ENCODE measurements at regions not wholly inside any gene's neighbourhood (a gene's known extent, or its start where the extent isn't known, plus 50 kb on each side); places are given as distances from the start of the nearest gene placed in this dataset.

- H3K4me2 ChIP-seq (ENCODE audit: low read length), result no peak overlapping the region
- no peak for DNase-seq
- H3K79me2 ChIP-seq (ENCODE audit: control insufficient read depth, insufficient read depth, low read length, poor library complexity), result no peaks in the 10 kb centered on the region
- no peak overlapping the region for H3K18ac ChIP-seq (ENCODE audit: low read length)
- H2BK12ac ChIP-seq (ENCODE audit: low read length), result no peak overlapping the region
- WGBS (ENCODE audit: extremely low coverage, insufficient coverage, insufficient read length), result no CpG with 5 or more reads among the region's 4 CpGs
- H3K79me1 ChIP-seq (ENCODE audit: low read length), result no peaks in the 10 kb centered on the region
- no peak overlapping the region for H3K27ac ChIP-seq (ENCODE audit: low read depth, low read length)
- H4K91ac ChIP-seq (ENCODE audit: low read depth, low read length), result no peak overlapping the region
- H3K4ac ChIP-seq (ENCODE audit: low read depth, low read length), result no peak overlapping the region
- no peak overlapping the region for H3K9ac ChIP-seq (ENCODE audit: low read length)
- H2AK5ac ChIP-seq (ENCODE audit: low read length), result no peak overlapping the region
- no peak overlapping the region for H3K23ac ChIP-seq (ENCODE audit: low read length)
- no peak overlapping the region for H2BK120ac ChIP-seq (ENCODE audit: insufficient read depth, low read length, poor library complexity)
- no peak overlapping the region for H3K14ac ChIP-seq (ENCODE audit: low read length)
- H3K27me3 ChIP-seq (ENCODE audit: insufficient read depth, low read length), result no peaks in the 10 kb centered on the region
- no peak overlapping the region for H2BK5ac ChIP-seq (ENCODE audit: low read depth, low read length, poor library complexity)
- peaks cover 0 to 2% of the 10 kb centered on the region in 2 experiments for H3K4me1 ChIP-seq (ENCODE audit: control insufficient read depth in 1 of 2, insufficient read depth in 2 of 2, low read length in 2 of 2)
- H4K12ac ChIP-seq (ENCODE audit: low read depth, low read length), result no peak overlapping the region
- no peaks in the 10 kb centered on the region for H3K36me3 ChIP-seq (ENCODE audit: control insufficient read depth in 1 of 2, insufficient read depth in 2 of 2, low read length in 2 of 2)
- no peak overlapping the region for H4K8ac ChIP-seq (ENCODE audit: low read depth, low read length)
- no peak overlapping the region for H3K4me3 ChIP-seq (ENCODE audit: low read depth, low read length)
- H3K9me3 ChIP-seq (ENCODE audit: insufficient read depth, low read depth, low read length), result no peaks in the 10 kb centered on the region
- no peak overlapping the region for H2AFZ ChIP-seq (ENCODE audit: insufficient read depth, low read length, poor library complexity)
These were observed 84.9 kb upstream of the FOXG1 start for GRCh38 chr14:28681681-28682080.

DNA sequence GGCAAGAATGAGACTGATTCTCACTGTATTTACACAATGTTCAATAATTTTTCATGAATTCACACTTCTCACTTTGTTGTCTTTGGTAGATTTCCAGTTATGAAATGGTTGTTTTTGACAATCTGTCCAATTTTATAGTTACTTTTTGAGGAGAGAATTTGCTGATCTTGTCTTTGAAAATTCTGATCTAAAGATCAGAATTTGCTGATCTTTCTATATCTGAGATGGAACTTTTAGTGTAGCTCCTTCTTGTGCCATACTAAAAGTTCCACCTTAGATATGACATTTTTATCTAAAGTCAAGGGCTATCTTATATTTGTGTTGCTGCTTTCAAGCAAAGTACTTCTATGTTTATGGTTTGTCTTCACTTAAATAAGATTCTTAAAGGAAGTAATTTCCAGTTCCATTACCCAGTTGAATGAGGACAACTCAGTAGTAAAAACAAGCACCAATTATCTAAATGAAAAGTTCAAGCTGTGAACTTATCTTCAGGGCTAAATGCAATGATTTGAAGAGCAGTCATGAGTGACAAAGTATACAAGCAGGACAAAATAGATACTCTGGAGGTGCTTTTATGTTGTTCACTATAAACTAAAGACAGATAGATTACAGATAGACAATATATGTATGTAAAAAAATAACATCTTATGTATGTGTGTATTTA, 76.4 kb upstream of the FOXG1 start:
- no peak overlapping the region for H2AK5ac ChIP-seq (ENCODE audit: low read length)
- no peaks in the 10 kb centered on the region for H3K79me1 ChIP-seq (ENCODE audit: low read length)
- H3K23ac ChIP-seq (ENCODE audit: low read length), result no peak overlapping the region
- no peak overlapping the region for H3K9ac ChIP-seq (ENCODE audit: low read length)
- no peak overlapping the region for H2BK120ac ChIP-seq (ENCODE audit: insufficient read depth, low read length, poor library complexity)
- H3K27ac ChIP-seq (ENCODE audit: low read depth, low read length), result no peak overlapping the region
- H3K79me2 ChIP-seq (ENCODE audit: control insufficient read depth, insufficient read depth, low read length, poor library complexity), result no peaks in the 10 kb centered on the region
- H2BK12ac ChIP-seq (ENCODE audit: low read length), result no peak overlapping the region
- no peak overlapping the region for H3K4me2 ChIP-seq (ENCODE audit: low read length)
- H3K27me3 ChIP-seq (ENCODE audit: insufficient read depth, low read length), result no peaks in the 10 kb centered on the region
- H4K12ac ChIP-seq (ENCODE audit: low read depth, low read length), result no peak overlapping the region
- H3K14ac ChIP-seq (ENCODE audit: low read length), result no peak overlapping the region
- no peak for DNase-seq
- no peak overlapping the region for H4K8ac ChIP-seq (ENCODE audit: low read depth, low read length)
- H3K9me3 ChIP-seq (ENCODE audit: insufficient read depth, low read depth, low read length), result no peaks in the 10 kb centered on the region
- no peak overlapping the region for H3K4me3 ChIP-seq (ENCODE audit: low read depth, low read length)
- no peak overlapping the region for H2AFZ ChIP-seq (ENCODE audit: insufficient read depth, low read length, poor library complexity)
- no peaks in the 10 kb centered on the region for H3K4me1 ChIP-seq (ENCODE audit: control insufficient read depth in 1 of 2, insufficient read depth in 2 of 2, low read length in 2 of 2)
- H3K4ac ChIP-seq (ENCODE audit: low read depth, low read length), result no peak overlapping the region
- H3K18ac ChIP-seq (ENCODE audit: low read length), result no peak overlapping the region
- H4K91ac ChIP-seq (ENCODE audit: low read depth, low read length), result no peak overlapping the region
- no peak overlapping the region for H2BK5ac ChIP-seq (ENCODE audit: low read depth, low read length, poor library complexity)
- no peaks in the 10 kb centered on the region for H3K36me3 ChIP-seq (ENCODE audit: control insufficient read depth in 1 of 2, insufficient read depth in 2 of 2, low read length in 2 of 2)

- Histone ChIP-seq H3K79me1 (ENCODE audit: low read length) (no peaks in the 10 kb centered on the region), H2AFZ (ENCODE audit: insufficient read depth, low read length, poor library complexity) (no peak overlapping the region), H3K4me3 (ENCODE audit: low read depth, low read length) (no peak overlapping the region), H2AK5ac (ENCODE audit: low read length) (no peak overlapping the region), H2BK12ac (ENCODE audit: low read length) (no peak overlapping the region), H3K4me1 (ENCODE audit: control insufficient read depth in 1 of 2, insufficient read depth in 2 of 2, low read length in 2 of 2) (no peaks in the 10 kb centered on the region), H3K23ac (ENCODE audit: low read length) (no peak overlapping the region), H3K79me2 (ENCODE audit: control insufficient read depth, insufficient read depth, low read length, poor library complexity) (no peaks in the 10 kb centered on the region), H3K27ac (ENCODE audit: low read depth, low read length) (no peak overlapping the region), H3K9me3 (ENCODE audit: insufficient read depth, low read depth, low read length) (no peaks in the 10 kb centered on the region), H4K91ac (ENCODE audit: low read depth, low read length) (no peak overlapping the region), H3K27me3 (ENCODE audit: insufficient read depth, low read length) (no peaks in the 10 kb centered on the region), H3K4me2 (ENCODE audit: low read length) (no peak overlapping the region), H2BK120ac (ENCODE audit: insufficient read depth, low read length, poor library complexity) (no peak overlapping the region), H3K36me3 (ENCODE audit: control insufficient read depth in 1 of 2, insufficient read depth in 2 of 2, low read length in 2 of 2) (no peaks in the 10 kb centered on the region), H3K14ac (ENCODE audit: low read length) (no peak overlapping the region), H4K8ac (ENCODE audit: low read depth, low read length) (no peak overlapping the region), H3K18ac (ENCODE audit: low read length) (no peak overlapping the region), H4K12ac (ENCODE audit: low read depth, low read length) (no peak overlapping the region), H2BK5ac (ENCODE audit: low read depth, low read length, poor library complexity) (no peak overlapping the region), H3K9ac (ENCODE audit: low read length) (no peak overlapping the region), H3K4ac (ENCODE audit: low read depth, low read length) (no peak overlapping the region)
- DNase-seq, result no peak
These were observed 71.5 kb upstream of the FOXG1 start for GRCh38 chr14:28695109-28695508.

GRCh38 chr14:28701733-28702132, 64.9 kb upstream of the FOXG1 start:
- Histone ChIP-seq H3K9ac (ENCODE audit: low read length) (peak overlapping the region; percentile 47), H2BK12ac (ENCODE audit: low read length) (no peak overlapping the region), H3K27ac (ENCODE audit: low read depth, low read length) (no peak overlapping the region), H3K18ac (ENCODE audit: low read length) (no peak overlapping the region), H3K14ac (ENCODE audit: low read length) (no peak overlapping the region), H4K91ac (ENCODE audit: low read depth, low read length) (no peak overlapping the region), H3K79me1 (ENCODE audit: low read length) (no peaks in the 10 kb centered on the region), H3K36me3 (ENCODE audit: control insufficient read depth in 1 of 2, insufficient read depth in 2 of 2, low read length in 2 of 2) (no peaks in the 10 kb centered on the region), H3K79me2 (ENCODE audit: control insufficient read depth, insufficient read depth, low read length, poor library complexity) (no peaks in the 10 kb centered on the region), H3K4me1 (ENCODE audit: control insufficient read depth in 1 of 2, insufficient read depth in 2 of 2, low read length in 2 of 2) (no peaks in the 10 kb centered on the region), H2BK5ac (ENCODE audit: low read depth, low read length, poor library complexity) (no peak overlapping the region), H4K12ac (ENCODE audit: low read depth, low read length) (no peak overlapping the region), H4K8ac (ENCODE audit: low read depth, low read length) (no peak overlapping the region), H2BK120ac (ENCODE audit: insufficient read depth, low read length, poor library complexity) (no peak overlapping the region), H2AFZ (ENCODE audit: insufficient read depth, low read length, poor library complexity) (no peak overlapping the region), H3K9me3 (ENCODE audit: insufficient read depth, low read depth, low read length) (no peaks in the 10 kb centered on the region), H3K4me3 (ENCODE audit: low read depth, low read length) (no peak overlapping the region), H3K4ac (ENCODE audit: low read depth, low read length) (no peak overlapping the region), H3K23ac (ENCODE audit: low read length) (no peak overlapping the region), H3K27me3 (ENCODE audit: insufficient read depth, low read length) (no peaks in the 10 kb centered on the region), H2AK5ac (ENCODE audit: low read length) (no peak overlapping the region), H3K4me2 (ENCODE audit: low read length) (no peak overlapping the region)
- no peak for DNase-seq
- WGBS (ENCODE audit: extremely low coverage, insufficient coverage, insufficient read length), result no CpG with 5 or more reads among the region's 2 CpGs
